Kidney (tissue), 13 donors: ENCODE measurements at regions not wholly inside any gene's neighbourhood (a gene's known extent, or its start where the extent isn't known, plus 50 kb on each side); places are given as distances from the start of the nearest gene placed in this dataset.
A peak's percentile ranks its signal among the peaks of the same experiment; 100 is the strongest.

ENCODE experiments used
- DNase-seq, 5 donors: peaks; one replicate each; pipeline ENCODE4 v3.0.0-alpha.2; 2013 to 2020
- FAIRE-seq: peaks from 2 replicates; lab custom pipeline; 2012; peaks lifted over from hg19 to GRCh38; lab: Jason Lieb, UNC
- H3K27ac ChIP-seq, 2 donors: one replicate each; pipeline ENCODE4 v1.7.0; 2013; ENCODE audit warnings: low read depth in 2 of 2, low read length in 2 of 2, inconsistent platforms in 1 of 2
- H3K27me3 ChIP-seq: one replicate; pipeline ENCODE4 v1.7.1; 2013; ENCODE audit warnings: low read length, inconsistent platforms; ENCODE audit not compliant: control insufficient read depth, insufficient read depth
- H3K36me3 ChIP-seq, 3 donors: one replicate each; pipeline versions ENCODE4 v1.7.0 to v1.7.1; 2013; ENCODE audit warnings: low read length in 3 of 3, control low read depth in 1 of 3, inconsistent platforms in 1 of 3; ENCODE audit not compliant: insufficient read depth in 3 of 3, control insufficient read depth in 2 of 3
- H3K4me1 ChIP-seq, 3 donors: one replicate each; pipeline versions ENCODE4 v1.7.0 to v1.7.1; 2013; ENCODE audit warnings: low read length in 3 of 3, inconsistent platforms in 1 of 3, low read depth in 1 of 3; ENCODE audit not compliant: control insufficient read depth in 2 of 3, insufficient read depth in 2 of 3
- H3K4me3 ChIP-seq, 3 donors: one replicate each; pipeline versions ENCODE4 v1.7.0 to v1.8.1; 2013; ENCODE audit warnings: low read length in 3 of 3, control low read depth in 1 of 3, inconsistent platforms in 1 of 3
- H3K9ac ChIP-seq, 3 donors: one replicate each; pipeline versions ENCODE4 v1.7.0 to v1.7.1; 2013; ENCODE audit warnings: low read length in 3 of 3, control low read depth in 1 of 3, inconsistent platforms in 1 of 3
- H3K9me3 ChIP-seq, 3 donors: one replicate each; pipeline versions ENCODE4 v1.7.0 to v1.7.1; 2013; ENCODE audit warnings: low read length in 3 of 3, control low read depth in 1 of 3, inconsistent platforms in 1 of 3; ENCODE audit not compliant: control insufficient read depth in 2 of 3, insufficient read depth in 1 of 3
- intact Hi-C: fragments of 100-400 bp; cut with DNase I; formaldehyde crosslinking; loops from one replicate; pipeline ENCODE4 v1.11.1; 2022
- TF ChIP-seq, protein P1 (sequence below): IDR thresholded peaks from 3 replicates; pipeline ENCODE4 v1.5.1; 2012; ENCODE audit warnings: mild to moderate bottlenecking, moderate library complexity, borderline replicate concordance; ENCODE audit not compliant: insufficient read depth; ENCODE audit errors: extremely low read depth
- donor health status: control.
- donor health status: control.
- donor health status: control.
- donor health status: control.
- donor health status: control.
- donor health status: DM: yes; HTN: yes; CAD: no.
- donor health status: Normal renal cell carcinoma (clear cell type).

DNA sequence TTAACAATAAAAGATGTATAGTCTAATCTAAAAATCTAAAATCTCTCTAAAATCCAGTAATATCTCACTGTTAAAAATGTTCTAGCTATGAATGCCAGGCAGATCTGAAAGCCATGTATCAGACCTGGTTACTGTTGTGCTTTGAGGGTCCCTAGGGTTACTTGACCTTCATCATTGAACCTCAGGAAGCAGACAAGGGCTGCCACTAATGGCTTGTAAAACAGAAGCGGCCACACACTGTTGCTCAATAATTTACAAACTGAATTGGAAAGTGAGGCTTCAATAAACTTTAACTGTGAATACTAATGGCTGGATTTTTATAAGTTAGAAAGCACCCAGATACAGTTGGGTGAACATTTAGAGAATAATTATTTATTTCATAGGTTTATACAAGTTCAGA lies 198.0 kb upstream of the RPS23 start:
- no peaks in the 10 kb centered on the region for H3K4me1 ChIP-seq
- H3K9ac ChIP-seq: no peak overlapping the region
- TF ChIP-seq, protein P1, sequence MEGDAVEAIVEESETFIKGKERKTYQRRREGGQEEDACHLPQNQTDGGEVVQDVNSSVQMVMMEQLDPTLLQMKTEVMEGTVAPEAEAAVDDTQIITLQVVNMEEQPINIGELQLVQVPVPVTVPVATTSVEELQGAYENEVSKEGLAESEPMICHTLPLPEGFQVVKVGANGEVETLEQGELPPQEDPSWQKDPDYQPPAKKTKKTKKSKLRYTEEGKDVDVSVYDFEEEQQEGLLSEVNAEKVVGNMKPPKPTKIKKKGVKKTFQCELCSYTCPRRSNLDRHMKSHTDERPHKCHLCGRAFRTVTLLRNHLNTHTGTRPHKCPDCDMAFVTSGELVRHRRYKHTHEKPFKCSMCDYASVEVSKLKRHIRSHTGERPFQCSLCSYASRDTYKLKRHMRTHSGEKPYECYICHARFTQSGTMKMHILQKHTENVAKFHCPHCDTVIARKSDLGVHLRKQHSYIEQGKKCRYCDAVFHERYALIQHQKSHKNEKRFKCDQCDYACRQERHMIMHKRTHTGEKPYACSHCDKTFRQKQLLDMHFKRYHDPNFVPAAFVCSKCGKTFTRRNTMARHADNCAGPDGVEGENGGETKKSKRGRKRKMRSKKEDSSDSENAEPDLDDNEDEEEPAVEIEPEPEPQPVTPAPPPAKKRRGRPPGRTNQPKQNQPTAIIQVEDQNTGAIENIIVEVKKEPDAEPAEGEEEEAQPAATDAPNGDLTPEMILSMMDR: no peak
- no peaks in the 10 kb centered on the region for H3K9me3 ChIP-seq
- DNase-seq (no peak), FAIRE-seq (no peak)
- H3K4me3 ChIP-seq: no peak overlapping the region
- H3K36me3 ChIP-seq: no peaks in the 10 kb centered on the region
- H3K27me3 ChIP-seq: no peaks in the 10 kb centered on the region
- intact Hi-C loops: no loop called here
- H3K27ac ChIP-seq: no peak overlapping the region

DNA sequence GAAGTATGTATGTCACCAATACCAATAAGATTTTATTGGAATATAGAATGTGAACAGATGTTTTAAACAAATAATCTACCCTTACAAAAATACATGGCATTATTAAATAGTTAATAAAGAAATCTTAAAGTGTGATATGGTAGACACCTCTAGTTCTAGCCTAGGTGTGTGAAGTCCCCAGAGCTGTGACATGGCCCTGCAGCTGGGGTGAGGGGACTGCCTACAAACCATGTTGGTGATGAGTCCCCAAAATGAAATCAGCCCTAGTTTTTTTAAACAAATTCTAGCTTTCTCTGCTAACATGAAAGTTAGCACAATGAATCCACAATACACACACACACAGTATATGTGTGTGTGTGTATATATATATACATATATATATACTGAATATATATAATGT lies 195.1 kb upstream of the RPS23 start:
- H3K9ac ChIP-seq: no peak overlapping the region
- no peaks in the 10 kb centered on the region for H3K9me3 ChIP-seq
- H3K36me3 ChIP-seq: no peaks in the 10 kb centered on the region
- no peaks in the 10 kb centered on the region for H3K4me1 ChIP-seq
- FAIRE-seq: no peak
- H3K27ac ChIP-seq: no peak overlapping the region
- TF ChIP-seq, protein P1: no peak
- no peak overlapping the region for H3K4me3 ChIP-seq
- intact Hi-C loops: no loop called here
- peak in 1 of 5 donors; percentile 29 for DNase-seq
- H3K27me3 ChIP-seq: no peaks in the 10 kb centered on the region

DNA sequence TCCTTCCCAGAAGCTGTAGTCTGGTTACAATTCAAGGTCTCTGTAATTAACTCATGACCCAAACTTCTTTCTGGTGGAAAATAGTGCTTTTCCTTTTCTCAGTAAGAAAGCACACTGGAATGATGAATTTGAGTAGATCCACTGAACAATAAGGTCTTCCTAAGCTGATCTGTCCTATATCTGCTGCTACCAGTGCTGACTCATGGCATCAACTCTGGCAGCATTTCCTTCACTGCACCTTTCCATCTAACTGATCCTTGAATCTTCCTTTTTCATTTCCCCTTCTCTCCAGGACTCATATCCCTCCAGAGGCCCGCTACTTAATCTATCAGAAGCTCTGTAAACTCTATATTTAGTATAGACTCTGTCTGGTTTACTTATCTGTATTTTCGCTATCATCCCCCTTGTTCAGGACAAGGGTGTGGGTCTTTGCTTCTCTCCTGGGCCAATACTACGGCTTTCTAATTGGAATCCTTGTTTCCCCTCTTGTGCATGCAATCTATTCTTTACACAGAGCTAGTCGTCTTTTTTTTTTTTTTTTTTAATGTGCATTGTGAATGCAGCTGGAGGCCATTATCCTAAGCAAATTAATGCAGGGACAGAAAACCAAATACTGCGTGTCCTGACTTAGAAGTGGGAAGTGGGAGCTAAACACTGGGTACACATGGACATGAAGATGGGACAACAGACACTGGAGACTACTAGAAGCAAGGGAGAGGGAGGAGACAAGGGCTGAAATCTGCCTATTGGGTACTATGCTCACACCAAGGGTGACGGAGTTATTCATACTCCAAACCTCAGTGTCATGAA lies 192.2 kb upstream of the RPS23 start:
- H3K4me1 ChIP-seq: no peaks in the 10 kb centered on the region
- intact Hi-C loops: no loop called here
- TF ChIP-seq, protein P1: no peak
- H3K27me3 ChIP-seq: no peaks in the 10 kb centered on the region
- H3K4me3 ChIP-seq: no peak overlapping the region
- no peak overlapping the region for H3K9ac ChIP-seq
- no peaks in the 10 kb centered on the region for H3K36me3 ChIP-seq
- no peak for FAIRE-seq
- no peaks in the 10 kb centered on the region for H3K9me3 ChIP-seq
- DNase-seq: no peak
- no peak overlapping the region for H3K27ac ChIP-seq
